IMR-90 (cell line): ENCODE measurements at regions not wholly inside any gene's neighbourhood (a gene's known extent, or its start where the extent isn't known, plus 50 kb on each side); places are given as distances from the start of the nearest gene placed in this dataset.

Experiments
- ATAC-seq: fragments of 200-7000 bp; cut with Tn5 transposase; 2 replicates; pipeline ENCODE4 v1.9.1; 2020; ENCODE audit warnings: low read depth, mild to moderate bottlenecking, moderate library complexity
- BruUV-seq: library from RNA; stranded (reverse); fragments of 400-500 nt; replicated peaks from 2 replicates; lab custom pipeline; 2021; lab: Mats Ljungman, UMichigan
- CTCF ChIA-PET: fragments of 300-600 bp; formaldehyde crosslinking; extraction: SDS; loops from one replicate; lab custom pipeline; 2021; ENCODE audit warnings: antibody characterized with exemption; lab: Yijun Ruan, JAX
- POLR2A ChIA-PET: fragments of 300-600 bp; sonication (Branson Sonifier 250); formaldehyde crosslinking; loops from one replicate; lab custom pipeline; 2022; ENCODE audit warnings: antibody characterized with exemption; ENCODE audit not compliant: unreplicated experiment; lab: Charles Lee
- DNase-seq: peaks from one replicate; pipeline ENCODE4 v3.0.0; 2013
- H2AFZ ChIP-seq: replicated peaks from 2 replicates; pipeline ENCODE3; 2013; ENCODE audit warnings: low read length, mild to moderate bottlenecking; ENCODE audit not compliant: poor library complexity
- H2AK5ac ChIP-seq: 2 replicates; pipeline ENCODE4 v1.6.1; 2013; ENCODE audit warnings: low read depth, low read length, inconsistent platforms
- H2AK9ac ChIP-seq: replicated peaks from 2 replicates; pipeline ENCODE3; 2013; ENCODE audit warnings: mild to moderate bottlenecking, low read depth, low read length, moderate library complexity; ENCODE audit not compliant: poor library complexity
- H2BK120ac ChIP-seq: 2 replicates; pipeline ENCODE4 v1.6.1; 2013; ENCODE audit warnings: low read depth, low read length, inconsistent platforms
- H2BK15ac ChIP-seq: 3 replicates; pipeline ENCODE4 v1.6.1; 2013; ENCODE audit warnings: low read depth, low read length, inconsistent platforms
- H2BK20ac ChIP-seq: 2 replicates; pipeline ENCODE4 v1.6.1; 2013; ENCODE audit warnings: low read depth, mild to moderate bottlenecking, inconsistent platforms, low read length, moderate library complexity
- H2BK5ac ChIP-seq: 2 replicates; pipeline ENCODE4 v1.6.1; 2013; ENCODE audit warnings: mild to moderate bottlenecking, low read depth, low read length, inconsistent platforms; ENCODE audit not compliant: poor library complexity, severe bottlenecking
- H3K14ac ChIP-seq: replicated peaks from 2 replicates; pipeline ENCODE4 v1.6.1; 2013; ENCODE audit warnings: low read depth, low read length, inconsistent platforms
- H3K18ac ChIP-seq: 2 replicates; pipeline ENCODE4 v1.6.1; 2013; ENCODE audit warnings: low read depth, low read length, control low read depth
- H3K23ac ChIP-seq: 2 replicates; pipeline ENCODE4 v1.6.1; 2013; ENCODE audit warnings: low read depth, low read length, inconsistent platforms
- H3K27ac ChIP-seq: 2 replicates; pipeline ENCODE4 v1.5.1; 2013; ENCODE audit warnings: mild to moderate bottlenecking, control low read depth, low read length; ENCODE audit not compliant: insufficient read depth
- H3K27me3 ChIP-seq: 2 replicates; pipeline ENCODE4 v1.6.1; 2013; ENCODE audit warnings: low read length; ENCODE audit not compliant: control insufficient read depth, insufficient read depth
- H3K36me3 ChIP-seq: 2 replicates; pipeline ENCODE4 v1.6.1; 2013; ENCODE audit warnings: low read length, mixed read lengths; ENCODE audit not compliant: control insufficient read depth, insufficient read depth
- H3K4ac ChIP-seq: 2 replicates; pipeline ENCODE4 v1.6.1; 2013; ENCODE audit warnings: low read depth, low read length, inconsistent platforms
- H3K4me1 ChIP-seq: 2 replicates; pipeline ENCODE4 v1.6.1; 2013; ENCODE audit warnings: low read length, mixed read lengths; ENCODE audit not compliant: control insufficient read depth, insufficient read depth
- H3K4me2 ChIP-seq: 2 replicates; pipeline ENCODE4 v1.6.1; 2013; ENCODE audit warnings: low read depth, mild to moderate bottlenecking, control low read depth, low read length, moderate library complexity
- H3K4me3 ChIP-seq: 2 replicates; pipeline ENCODE4 v1.5.1; 2013; ENCODE audit warnings: low read depth, mild to moderate bottlenecking, control low read depth, low read length, moderate library complexity; ENCODE audit not compliant: insufficient read depth
- H3K56ac ChIP-seq: 2 replicates; pipeline ENCODE4 v1.6.1; 2013; ENCODE audit warnings: low read length, inconsistent platforms; ENCODE audit not compliant: insufficient read depth; ENCODE audit errors: extremely low read depth
- H3K79me1 ChIP-seq, 2 experiments: 2 replicates each; pipeline ENCODE4 v1.6.1; 2013; ENCODE audit warnings: low read length in 2 of 2, inconsistent platforms in 1 of 2, low read depth in 1 of 2
- H3K9ac ChIP-seq: 2 replicates; pipeline ENCODE4 v1.6.1; 2013; ENCODE audit warnings: low read depth, low read length, control low read depth
- H3K9me1 ChIP-seq: 2 replicates; pipeline ENCODE4 v1.6.1; 2013; ENCODE audit warnings: low read length, inconsistent platforms; ENCODE audit not compliant: insufficient read depth
- H3K9me3 ChIP-seq: 2 replicates; pipeline ENCODE4 v1.6.1; 2013; ENCODE audit warnings: low read length; ENCODE audit not compliant: control insufficient read depth, insufficient read depth
- H4K20me1 ChIP-seq: 2 replicates; pipeline ENCODE4 v1.6.1; 2013; ENCODE audit warnings: low read length, inconsistent platforms; ENCODE audit not compliant: insufficient read depth
- H4K5ac ChIP-seq: 2 replicates; pipeline ENCODE4 v1.6.1; 2013; ENCODE audit warnings: mild to moderate bottlenecking, low read depth, low read length, control low read depth
- H4K8ac ChIP-seq, 2 experiments: 2 replicates each; pipeline ENCODE4 v1.6.1; 2013; ENCODE audit warnings: low read depth in 2 of 2, low read length in 2 of 2, control low read depth in 1 of 2, inconsistent platforms in 1 of 2
- H4K91ac ChIP-seq: 2 replicates; pipeline ENCODE4 v1.6.1; 2013; ENCODE audit warnings: low read depth, low read length, inconsistent platforms; ENCODE audit not compliant: insufficient read depth
- MXI1 ChIP-seq: IDR thresholded peaks from 2 replicates; pipeline ENCODE4 v1.6.1; 2012; ENCODE audit warnings: low read depth, mild to moderate bottlenecking, low read length, moderate library complexity, borderline replicate concordance
- WGBS, 2 experiments: methylation state at CpG; one replicate each; pipeline versions ENCODE4 v1.1.5 to v1.1.7; 2013; ENCODE audit warnings: missing lambda C conversion rate in 2 of 2; ENCODE audit not compliant: insufficient read length in 1 of 2; ENCODE audit errors: extremely low coverage in 2 of 2; 5-methylcytosine and 5-hydroxymethylcytosine counted together
- dilution Hi-C: fragments of 300-500 bp; cut with HindIII; formaldehyde crosslinking; loops from one replicate; pipeline ENCODE4 v1.14.3; 2018; ENCODE audit warnings: low sequenced_read_pairs; ENCODE audit not compliant: unreplicated experiment
- in situ Hi-C: fragments of 300-500 bp; cut with MboI; formaldehyde crosslinking; loops from 3 replicates; pipeline ENCODE4 v1.14.3; 2019; ENCODE audit warnings: low sequenced_read_pairs, inconsistent platforms, mixed read lengths
- intact Hi-C: fragments of 100-400 bp; cut with micrococcal nuclease; formaldehyde crosslinking; loops from 2 replicates; pipeline ENCODE4 v1.10.0; 2022

DNA sequence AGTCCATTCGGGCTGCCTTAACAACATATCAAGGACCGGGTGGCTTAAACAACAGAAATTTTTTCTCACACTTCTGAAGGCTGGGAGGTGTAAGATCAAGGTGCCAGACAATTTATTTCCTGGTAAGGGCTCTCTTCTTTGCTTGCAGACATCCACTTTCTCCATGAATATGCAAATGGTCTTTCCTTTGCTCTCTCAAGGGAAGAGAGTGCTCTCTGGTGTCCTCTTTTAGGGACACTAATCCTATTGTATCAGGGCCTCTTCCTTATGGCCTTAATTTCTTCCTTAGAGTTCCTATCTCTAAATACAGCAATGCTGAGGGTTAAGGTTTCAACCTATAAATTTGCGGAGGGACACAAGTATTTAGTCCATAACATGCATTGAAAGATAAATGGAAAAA is 770.8 kb downstream of the DSC3 start:
- DNase-seq = no peak
- H3K9ac ChIP-seq = no peak overlapping the region
- no peak for ATAC-seq
- no peak overlapping the region for H2AK5ac ChIP-seq
- H3K4me3 ChIP-seq = no peak overlapping the region
- no CpG with 5 or more reads among the region's 3 CpGs for WGBS, 2 experiments
- no peaks in the 10 kb centered on the region for H4K20me1 ChIP-seq
- in situ Hi-C loops = no loop called here
- no peak overlapping the region for H4K8ac ChIP-seq
- H2BK120ac ChIP-seq = no peak overlapping the region
- intact Hi-C loops = no loop called here
- no peaks in the 10 kb centered on the region for H3K4me1 ChIP-seq
- no peak overlapping the region for H2AK9ac ChIP-seq
- H3K14ac ChIP-seq = no peak overlapping the region
- H3K79me1 ChIP-seq = no peaks in the 10 kb centered on the region
- H3K9me1 ChIP-seq = no peaks in the 10 kb centered on the region
- dilution Hi-C loops = no loop called here
- no peak for TF ChIP-seq MXI1
- no peak overlapping the region for H4K91ac ChIP-seq
- no TSS peak for BruUV-seq
- no peak overlapping the region for H2AFZ ChIP-seq
- no peaks in the 10 kb centered on the region for H3K27me3 ChIP-seq
- H4K5ac ChIP-seq = no peak overlapping the region
- ChIA-PET CTCF (no interaction called here), POLR2A (no interaction called here)
- H2BK5ac ChIP-seq = no peak overlapping the region
- H3K9me3 ChIP-seq = no peaks in the 10 kb centered on the region
- no peak overlapping the region for H2BK20ac ChIP-seq
- no peak overlapping the region for H3K4me2 ChIP-seq
- H3K36me3 ChIP-seq = no peaks in the 10 kb centered on the region
- no peak overlapping the region for H3K27ac ChIP-seq
- no peak overlapping the region for H3K4ac ChIP-seq
- no peak overlapping the region for H3K23ac ChIP-seq
- no peak overlapping the region for H3K56ac ChIP-seq
- H3K18ac ChIP-seq = no peak overlapping the region
- H2BK15ac ChIP-seq = no peak overlapping the region
